SKM-1 treated with dmso at 0.1 percent for 144 hours (cell line): ENCODE measurements at regions not wholly inside any gene's neighbourhood (a gene's known extent, or its start where the extent isn't known, plus 50 kb on each side); places are given as distances from the start of the nearest gene placed in this dataset.
"Not testable (repeated sequence)": the region's sequence is repeated elsewhere in the genome, so short reads cannot be mapped to it uniquely, and the experiment has no call there.

Experiments used
- DNase-seq: peaks from one replicate; lab custom pipeline; 2025; ENCODE audit not compliant: unreplicated experiment; lab: John Stamatoyannopoulos, UW

- no peak for DNase-seq
Measured at GRCh38 chr10:71080381-71081228, 131.8 kb upstream of the UNC5B start.

- DNase-seq = no peak
Measured at GRCh38 chr10:71081229-71081560, 131.2 kb upstream of the UNC5B start.

GRCh38 chr10:71081912-71082311, 130.5 kb upstream of the UNC5B start:
- no peak for DNase-seq

GRCh38 chr10:71082960-71083715, 129.2 kb upstream of the UNC5B start:
- no peak for DNase-seq

- no peak for DNase-seq
Measured at GRCh38 chr10:71083716-71083975, 128.7 kb upstream of the UNC5B start.

GRCh38 chr10:71084061-71084817, 128.1 kb upstream of the UNC5B start:
- DNase-seq = no peak

- DNase-seq = no peak
Measured at GRCh38 chr10:71084818-71085126, 127.6 kb upstream of the UNC5B start.

GRCh38 chr10:71085689-71086438, 126.5 kb upstream of the UNC5B start:
- no peak for DNase-seq

GRCh38 chr10:71086439-71087080, 125.8 kb upstream of the UNC5B start:
- no peak for DNase-seq

GRCh38 chr10:71087622-71088021, 124.7 kb upstream of the UNC5B start:
- DNase-seq = no peak

GRCh38 chr10:71088054-71088453, 124.3 kb upstream of the UNC5B start:
- DNase-seq = no peak

GRCh38 chr10:71088578-71088977, 123.8 kb upstream of the UNC5B start:
- DNase-seq = not testable (repeated sequence)

- no peak for DNase-seq
Measured at GRCh38 chr10:71089162-71089561, 123.2 kb upstream of the UNC5B start.

GRCh38 chr10:71090330-71090729, 122.0 kb upstream of the UNC5B start:
- DNase-seq = no peak

GRCh38 chr10:71090801-71091200, 121.6 kb upstream of the UNC5B start:
- no peak for DNase-seq

- no peak for DNase-seq
Measured at GRCh38 chr10:71092812-71093401, 119.5 kb upstream of the UNC5B start.

- DNase-seq = no peak
Measured at GRCh38 chr10:71093531-71093930, 118.8 kb upstream of the UNC5B start.

- no peak for DNase-seq
Measured at GRCh38 chr10:71094712-71095390, 117.5 kb upstream of the UNC5B start.

GRCh38 chr10:71099731-71100361, 112.5 kb upstream of the UNC5B start:
- no peak for DNase-seq

GRCh38 chr10:71103961-71104360, 108.4 kb upstream of the UNC5B start:
- no peak for DNase-seq
